ENCODE measurements at regions not wholly inside any gene's neighbourhood (a gene's known extent, or its start where the extent isn't known, plus 50 kb on each side); places are given as distances from the start of the nearest gene placed in this dataset.

- DNase-seq (ENCODE audit: low read depth) = no peak
- no peak overlapping the region for H3K4me3 ChIP-seq (ENCODE audit: low read depth, low read length)
- TF ChIP-seq, protein P1, sequence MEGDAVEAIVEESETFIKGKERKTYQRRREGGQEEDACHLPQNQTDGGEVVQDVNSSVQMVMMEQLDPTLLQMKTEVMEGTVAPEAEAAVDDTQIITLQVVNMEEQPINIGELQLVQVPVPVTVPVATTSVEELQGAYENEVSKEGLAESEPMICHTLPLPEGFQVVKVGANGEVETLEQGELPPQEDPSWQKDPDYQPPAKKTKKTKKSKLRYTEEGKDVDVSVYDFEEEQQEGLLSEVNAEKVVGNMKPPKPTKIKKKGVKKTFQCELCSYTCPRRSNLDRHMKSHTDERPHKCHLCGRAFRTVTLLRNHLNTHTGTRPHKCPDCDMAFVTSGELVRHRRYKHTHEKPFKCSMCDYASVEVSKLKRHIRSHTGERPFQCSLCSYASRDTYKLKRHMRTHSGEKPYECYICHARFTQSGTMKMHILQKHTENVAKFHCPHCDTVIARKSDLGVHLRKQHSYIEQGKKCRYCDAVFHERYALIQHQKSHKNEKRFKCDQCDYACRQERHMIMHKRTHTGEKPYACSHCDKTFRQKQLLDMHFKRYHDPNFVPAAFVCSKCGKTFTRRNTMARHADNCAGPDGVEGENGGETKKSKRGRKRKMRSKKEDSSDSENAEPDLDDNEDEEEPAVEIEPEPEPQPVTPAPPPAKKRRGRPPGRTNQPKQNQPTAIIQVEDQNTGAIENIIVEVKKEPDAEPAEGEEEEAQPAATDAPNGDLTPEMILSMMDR (IDR thresholded peaks at IDR 0.05; ENCODE audit: low read depth, low read length, missing control alignments) = no peak
Observed at GRCh38 chr3:83890039-83890762, 1068.6 kb upstream of the CADM2 start.

GRCh38 chr3:83890763-83891135, 1068.0 kb upstream of the CADM2 start:
- TF ChIP-seq, protein P1 (IDR thresholded peaks at IDR 0.05; ENCODE audit: low read depth, low read length, missing control alignments) = no peak
- no peak overlapping the region for H3K4me3 ChIP-seq (ENCODE audit: low read depth, low read length)
- DNase-seq (ENCODE audit: low read depth) = no peak

DNA sequence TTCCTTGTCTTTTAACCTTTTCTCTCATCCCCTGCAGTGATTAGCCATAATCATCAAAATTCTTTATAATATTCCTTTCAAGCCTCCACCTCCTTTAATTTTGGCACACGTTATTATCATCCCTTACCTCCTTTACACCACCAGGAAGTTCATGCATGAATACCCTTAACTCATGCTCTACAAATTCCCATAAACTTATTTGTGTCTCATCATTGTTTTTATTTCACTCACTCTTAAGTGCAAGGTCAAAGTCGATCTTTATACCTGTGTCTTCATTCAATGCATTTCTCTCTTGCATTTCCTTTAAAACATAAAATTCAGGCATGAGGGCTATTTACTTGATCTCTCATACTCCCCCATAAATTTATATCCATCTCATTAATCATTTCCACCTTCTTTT, 1064.6 kb upstream of the CADM2 start:
- TF ChIP-seq, protein P1 (IDR thresholded peaks at IDR 0.05; ENCODE audit: low read depth, low read length, missing control alignments) = no peak
- no peak for DNase-seq (ENCODE audit: low read depth)

GRCh38 chr3:83895892-83896291, 1062.9 kb upstream of the CADM2 start:
- H3K4me3 ChIP-seq (ENCODE audit: low read depth, low read length) = no peak overlapping the region
- DNase-seq (ENCODE audit: low read depth) = no peak
- TF ChIP-seq, protein P1 (IDR thresholded peaks at IDR 0.05; ENCODE audit: low read depth, low read length, missing control alignments) = no peak

More for the DNA sequence above, 1064.6 kb upstream of the CADM2 start:
- no peak overlapping the region for H3K4me3 ChIP-seq (ENCODE audit: low read depth, low read length)

GRCh38 chr3:83902787-83903533, 1055.8 kb upstream of the CADM2 start:
- TF ChIP-seq, protein P1 (IDR thresholded peaks at IDR 0.05; ENCODE audit: low read depth, low read length, missing control alignments) = no peak
- no peak for DNase-seq (ENCODE audit: low read depth)
- no peak overlapping the region for H3K4me3 ChIP-seq (ENCODE audit: low read depth, low read length)

DNA sequence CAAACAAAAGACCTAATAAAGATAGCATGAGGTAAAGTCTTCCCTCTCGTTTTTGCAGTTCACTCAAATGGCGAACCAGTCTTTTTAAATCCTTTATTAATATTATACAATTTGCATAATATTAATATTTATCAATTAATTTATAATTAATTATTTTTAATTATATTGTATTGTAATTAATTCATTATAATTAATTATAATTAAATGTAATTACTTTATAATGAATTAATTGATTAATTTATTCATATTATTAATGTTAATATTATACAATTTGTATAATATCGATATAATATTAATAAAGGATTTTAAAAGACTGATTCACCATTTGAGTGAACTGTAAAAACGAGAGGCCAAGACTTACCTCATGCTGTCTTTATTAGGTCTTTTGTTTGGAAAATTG, 1045.4 kb upstream of the CADM2 start:
- no peak overlapping the region for H3K4me3 ChIP-seq (ENCODE audit: low read depth, low read length)
- DNase-seq (ENCODE audit: low read depth) = no peak
- TF ChIP-seq, protein P1 (IDR thresholded peaks at IDR 0.05; ENCODE audit: low read depth, low read length, missing control alignments) = no peak

Data from GM12864 (cell line).